ENCODE measurements at regions not wholly inside any gene's neighbourhood (a gene's known extent, or its start where the extent isn't known, plus 50 kb on each side); places are given as distances from the start of the nearest gene placed in this dataset.
"Not testable (repeated sequence)": the region's sequence is repeated elsewhere in the genome, so short reads cannot be mapped to it uniquely, and the experiment has no call there.

GRCh38 chr13:48810013-48810412 lies 156.3 kb downstream of the CYSLTR2 start:
- no peak for DNase-seq

DNA sequence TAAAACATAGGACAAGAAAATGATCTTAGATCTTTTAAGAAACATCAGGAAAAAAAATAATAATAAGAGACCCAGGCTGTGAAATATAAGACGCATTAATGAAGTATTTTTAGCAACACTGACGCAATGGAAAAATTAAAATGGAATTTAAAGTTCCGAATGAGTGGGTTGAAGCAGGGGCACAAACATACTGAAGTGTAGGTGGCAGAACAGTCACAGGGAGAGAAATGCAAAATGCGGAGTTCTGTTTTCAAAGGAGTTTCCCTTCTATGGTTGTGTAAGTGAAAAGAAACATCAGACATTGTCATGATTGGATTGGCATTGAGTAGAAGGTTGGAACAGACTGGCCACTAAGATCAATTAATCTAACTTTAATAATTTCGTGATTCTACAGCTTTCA lies 159.8 kb downstream of the CYSLTR2 start:
- DNase-seq = no peak

DNA sequence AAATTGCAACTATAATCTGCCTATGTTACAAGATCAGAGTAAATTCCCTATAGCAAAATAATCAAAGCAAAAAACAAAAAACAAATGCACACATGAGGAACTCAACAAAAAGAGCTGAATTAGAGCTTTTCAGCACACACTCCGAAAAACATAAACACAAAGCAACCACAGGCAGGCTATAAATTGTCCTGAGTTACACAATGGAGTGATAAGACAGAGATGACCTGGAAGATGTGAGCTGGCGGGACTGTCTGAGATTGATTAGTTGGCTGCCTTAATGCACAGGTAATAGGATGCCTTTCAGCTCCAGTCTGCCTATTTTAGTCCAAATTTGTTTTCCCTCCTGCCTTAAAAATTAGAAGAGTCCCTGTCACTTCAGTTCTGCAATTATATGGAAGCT lies 159.0 kb upstream of the FNDC3A start:
- no peak for DNase-seq

- peak; percentile 9 for DNase-seq
Observed at GRCh38 chr13:48817166-48817802, 158.4 kb upstream of the FNDC3A start.

DNA sequence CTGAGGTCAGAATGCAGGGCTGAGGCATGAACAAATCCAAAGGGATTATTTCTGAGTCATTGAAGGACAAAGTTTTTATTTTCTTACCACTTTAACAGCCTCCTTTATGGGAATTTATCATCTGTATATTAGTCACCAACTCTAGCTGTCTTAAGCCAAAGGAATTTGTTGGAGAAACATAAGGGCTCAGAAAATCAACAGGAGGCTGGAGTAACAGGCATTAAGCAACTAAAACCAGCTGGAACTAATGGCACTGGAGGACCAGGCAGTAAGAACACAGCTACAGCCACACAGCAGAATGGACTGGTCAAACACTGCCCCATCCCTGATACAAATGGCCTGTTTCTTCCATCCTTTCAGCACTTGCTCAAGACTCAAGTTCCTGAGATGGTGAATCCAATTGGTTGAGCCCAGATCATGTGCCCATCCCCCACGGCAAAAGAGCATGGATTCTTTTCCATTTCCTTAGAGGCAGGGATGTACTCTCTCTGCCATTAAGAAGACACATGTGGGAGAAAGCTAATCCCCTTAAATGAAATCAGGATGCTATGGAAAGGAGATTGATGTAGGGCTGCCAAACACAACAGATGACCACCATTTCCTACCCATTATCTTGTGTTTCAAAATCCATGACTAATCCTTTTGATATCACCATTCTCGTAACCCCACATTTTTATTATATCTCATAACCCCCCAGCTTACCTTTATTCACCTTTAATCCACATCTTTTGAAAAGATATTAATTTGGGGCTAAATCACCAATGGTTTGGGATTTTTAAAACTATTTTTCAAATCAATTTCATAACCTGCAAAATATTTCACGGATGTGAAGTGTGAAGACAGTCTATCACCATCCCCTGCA lies 157.0 kb upstream of the FNDC3A start:
- DNase-seq = no peak

GRCh38 chr13:48819376-48819775 lies 156.3 kb upstream of the FNDC3A start:
- no peak for DNase-seq

- DNase-seq = no peak
Observed at GRCh38 chr13:48819899-48820298, 155.8 kb upstream of the FNDC3A start.

GRCh38 chr13:48823526-48823925 lies 152.2 kb upstream of the FNDC3A start:
- not testable (repeated sequence) for DNase-seq

GRCh38 chr13:48826039-48826438 lies 149.7 kb upstream of the FNDC3A start:
- no peak for DNase-seq

DNA sequence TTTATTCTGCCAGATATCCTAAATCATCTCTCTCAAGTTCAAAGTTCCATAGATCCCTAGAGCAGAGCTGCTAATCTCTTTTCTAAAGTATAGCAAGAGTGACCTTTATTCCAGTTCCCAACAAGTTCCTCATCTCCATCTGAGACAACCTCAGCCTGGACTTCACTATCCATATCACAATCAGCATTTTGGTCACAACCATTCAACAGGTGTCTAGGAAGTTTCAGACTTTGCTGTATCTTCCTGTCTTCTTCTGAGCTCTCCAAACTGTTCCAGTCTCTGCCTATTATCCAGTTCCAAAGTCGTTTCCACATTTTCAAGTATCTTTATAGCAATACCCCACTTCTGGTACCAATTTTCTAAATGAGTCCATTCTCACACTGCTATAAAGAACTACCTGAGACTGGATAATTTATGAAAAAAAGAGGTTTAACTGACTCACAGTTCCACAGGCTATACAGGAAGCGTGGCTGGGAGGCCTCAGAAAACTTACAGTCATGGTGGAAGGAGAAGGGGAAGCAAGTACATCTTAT lies 148.7 kb upstream of the FNDC3A start:
- not testable (repeated sequence) for DNase-seq

- DNase-seq = no peak
Observed at GRCh38 chr13:48827709-48828108, 148.0 kb upstream of the FNDC3A start.

- DNase-seq = peak; percentile 85
Observed at GRCh38 chr13:48828962-48829411, 146.7 kb upstream of the FNDC3A start.

GRCh38 chr13:48829536-48829935 lies 146.2 kb upstream of the FNDC3A start:
- no peak for DNase-seq

GRCh38 chr13:48831248-48831647 lies 144.5 kb upstream of the FNDC3A start:
- no peak for DNase-seq

- DNase-seq = no peak
Observed at GRCh38 chr13:48833412-48833811, 142.3 kb upstream of the FNDC3A start.

- not testable (repeated sequence) for DNase-seq
Observed at GRCh38 chr13:48835326-48835725, 140.4 kb upstream of the FNDC3A start.

DNA sequence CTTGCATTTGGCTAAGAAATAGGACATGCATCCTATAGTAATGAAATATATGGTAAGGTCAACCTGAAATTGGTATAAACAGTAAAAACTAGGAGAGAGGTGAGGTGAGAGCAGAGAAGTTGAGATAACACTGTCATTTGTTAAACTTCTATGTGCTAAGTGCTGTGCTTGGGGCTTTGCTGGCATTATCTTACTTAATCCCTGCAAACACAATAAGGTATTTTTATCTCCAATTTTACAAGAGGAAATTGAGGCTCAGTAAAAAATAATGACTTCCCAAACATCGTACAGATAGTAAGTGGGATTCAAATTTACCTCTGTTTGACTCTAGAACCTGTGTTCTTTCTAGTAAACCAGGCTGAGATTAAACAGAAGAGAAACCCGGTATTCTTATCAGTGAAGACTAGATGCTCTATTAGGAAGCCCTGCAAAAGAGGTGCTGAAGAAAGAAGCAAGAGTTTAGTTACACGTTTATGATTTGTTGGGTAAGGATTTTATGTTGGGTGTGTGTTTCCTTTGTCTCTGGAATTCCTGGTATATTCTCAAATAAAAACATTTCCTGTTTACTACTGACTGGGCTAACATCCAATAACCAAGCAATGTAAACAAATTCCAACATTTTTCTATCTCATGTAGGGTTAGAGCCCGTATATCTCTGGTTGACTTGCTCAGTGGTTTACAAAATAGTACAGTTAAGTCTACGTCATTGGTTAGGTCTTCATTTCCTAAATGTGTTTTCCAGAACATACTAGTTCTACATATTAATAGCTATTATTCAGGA lies 137.3 kb upstream of the FNDC3A start:
- no peak for DNase-seq

- DNase-seq = no peak
Observed at GRCh38 chr13:48839171-48839570, 136.5 kb upstream of the FNDC3A start.

- DNase-seq = no peak
Observed at GRCh38 chr13:48840366-48840765, 135.3 kb upstream of the FNDC3A start.

- no peak for DNase-seq
Observed at GRCh38 chr13:48842316-48842715, 133.4 kb upstream of the FNDC3A start.

DNA sequence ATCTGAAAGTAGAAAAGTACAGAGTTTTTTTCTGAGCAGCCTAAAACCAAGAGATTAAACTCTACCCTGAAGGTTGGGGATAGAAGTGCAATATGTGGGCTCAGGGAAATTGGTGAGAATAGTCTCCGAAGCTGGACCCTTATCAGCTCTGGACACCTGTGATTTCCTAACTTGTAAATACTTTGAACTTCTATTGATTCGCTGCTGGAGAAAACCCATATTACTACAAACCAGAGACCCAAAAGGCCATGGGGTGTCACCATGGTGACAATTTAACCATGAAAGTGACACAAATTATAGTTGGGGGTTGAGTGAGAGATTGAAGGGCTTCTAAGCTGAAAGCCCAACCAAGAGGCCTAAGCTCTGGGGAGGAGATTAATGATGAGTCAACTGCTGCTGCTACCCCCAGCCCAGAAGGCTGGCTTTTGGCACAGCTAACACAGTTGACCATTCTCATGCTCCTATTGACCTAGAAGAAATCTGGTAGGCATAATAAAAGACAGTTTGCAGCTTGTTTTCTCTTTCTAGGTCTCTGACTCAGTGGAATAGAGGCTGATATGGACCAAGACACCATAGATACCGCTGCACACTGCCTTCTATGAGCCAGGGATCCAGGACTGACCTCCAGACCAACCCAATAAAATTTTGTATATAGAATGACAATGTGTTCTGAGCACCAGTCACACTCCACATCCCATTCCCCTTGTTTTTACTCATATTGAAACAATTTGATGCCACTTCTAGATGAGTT lies 131.9 kb upstream of the FNDC3A start:
- DNase-seq = no peak

GRCh38 chr13:48844676-48845075 lies 131.0 kb upstream of the FNDC3A start:
- DNase-seq = no peak

DNA sequence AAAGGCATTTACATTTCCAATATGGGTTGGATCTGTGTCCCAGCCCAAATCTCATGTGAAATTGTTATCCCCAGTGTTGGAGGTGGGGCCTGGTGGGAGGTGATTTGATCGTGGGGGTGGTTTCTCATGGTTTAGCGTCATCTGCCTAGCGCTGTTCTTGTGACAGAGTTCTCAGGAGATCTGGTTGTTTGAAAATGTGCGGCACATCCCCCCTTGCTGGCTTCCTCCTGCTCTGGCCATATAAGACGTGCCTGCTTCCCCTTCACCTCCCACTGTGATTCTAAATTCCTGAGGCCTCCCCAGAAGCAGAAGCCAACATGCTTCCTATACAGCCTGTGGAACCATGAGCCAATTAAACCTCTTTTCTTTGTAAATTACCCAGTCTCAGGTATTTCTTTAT lies 126.2 kb upstream of the FNDC3A start:
- DNase-seq = no peak
